ENCODE measurements at regions not wholly inside any gene's neighbourhood (a gene's known extent, or its start where the extent isn't known, plus 50 kb on each side); places are given as distances from the start of the nearest gene placed in this dataset.

- H3K36me3 Mint-ChIP-seq (ENCODE audit: insufficient read depth): no peaks in the 10 kb centered on the region
- no peak for TF ChIP-seq CTCF (IDR thresholded peaks at IDR 0.05; ENCODE audit: unreplicated experiment)
- no peak for DNase-seq (ENCODE audit: low spot score, unreplicated experiment)
- peaks cover 3% of the 10 kb centered on the region for H3K27me3 Mint-ChIP-seq
- H3K4me1 Mint-ChIP-seq (ENCODE audit: low read depth): no peaks in the 10 kb centered on the region
- H3K27ac Mint-ChIP-seq: no peak overlapping the region
- H3K9me3 Mint-ChIP-seq (ENCODE audit: low read depth): no peaks in the 10 kb centered on the region
- H3K4me3 Mint-ChIP-seq (ENCODE audit: low read depth): no peak overlapping the region
Measured at GRCh38 chr1:73623946-73624345, 574.0 kb downstream of the LRRIQ3 start.

GRCh38 chr1:73617145-73617544 lies 580.8 kb downstream of the LRRIQ3 start:
- no peak for DNase-seq (ENCODE audit: low spot score, unreplicated experiment)
- H3K36me3 Mint-ChIP-seq (ENCODE audit: insufficient read depth): no peaks in the 10 kb centered on the region
- H3K27me3 Mint-ChIP-seq: no peaks in the 10 kb centered on the region
- TF ChIP-seq CTCF (IDR thresholded peaks at IDR 0.05; ENCODE audit: unreplicated experiment): no peak
- H3K4me1 Mint-ChIP-seq (ENCODE audit: low read depth): peaks cover 3% of the 10 kb centered on the region
- no peaks in the 10 kb centered on the region for H3K9me3 Mint-ChIP-seq (ENCODE audit: low read depth)
- H3K4me3 Mint-ChIP-seq (ENCODE audit: low read depth): no peak overlapping the region
- H3K27ac Mint-ChIP-seq: no peak overlapping the region

GRCh38 chr1:73611681-73612080 lies 586.3 kb downstream of the LRRIQ3 start:
- no peak overlapping the region for H3K4me3 Mint-ChIP-seq (ENCODE audit: low read depth)
- peaks cover 6% of the 10 kb centered on the region for H3K27me3 Mint-ChIP-seq
- H3K27ac Mint-ChIP-seq: no peak overlapping the region
- DNase-seq (ENCODE audit: low spot score, unreplicated experiment): no peak
- no peak for TF ChIP-seq CTCF (IDR thresholded peaks at IDR 0.05; ENCODE audit: unreplicated experiment)
- H3K9me3 Mint-ChIP-seq (ENCODE audit: low read depth): no peaks in the 10 kb centered on the region
- peaks cover 10% of the 10 kb centered on the region for H3K4me1 Mint-ChIP-seq (ENCODE audit: low read depth)
- H3K36me3 Mint-ChIP-seq (ENCODE audit: insufficient read depth): no peaks in the 10 kb centered on the region

GRCh38 chr1:73604739-73605138 lies 593.2 kb downstream of the LRRIQ3 start:
- no peaks in the 10 kb centered on the region for H3K36me3 Mint-ChIP-seq (ENCODE audit: insufficient read depth)
- no peak for DNase-seq (ENCODE audit: low spot score, unreplicated experiment)
- H3K4me1 Mint-ChIP-seq (ENCODE audit: low read depth): peaks cover 3% of the 10 kb centered on the region
- TF ChIP-seq CTCF (IDR thresholded peaks at IDR 0.05; ENCODE audit: unreplicated experiment): no peak
- peaks cover 15% of the 10 kb centered on the region for H3K9me3 Mint-ChIP-seq (ENCODE audit: low read depth)
- H3K27ac Mint-ChIP-seq: no peak overlapping the region
- H3K4me3 Mint-ChIP-seq (ENCODE audit: low read depth): no peak overlapping the region
- peaks cover 24% of the 10 kb centered on the region for H3K27me3 Mint-ChIP-seq

- Mint-ChIP-seq H3K9me3 (ENCODE audit: low read depth) (peaks cover 16% of the 10 kb centered on the region), H3K27ac (no peak overlapping the region), H3K27me3 (peaks cover 21% of the 10 kb centered on the region), H3K4me3 (ENCODE audit: low read depth) (no peak overlapping the region), H3K36me3 (ENCODE audit: insufficient read depth) (no peaks in the 10 kb centered on the region), H3K4me1 (ENCODE audit: low read depth) (peaks cover 3% of the 10 kb centered on the region)
- TF ChIP-seq CTCF (IDR thresholded peaks at IDR 0.05; ENCODE audit: unreplicated experiment): no peak
- no peak for DNase-seq (ENCODE audit: low spot score, unreplicated experiment)
Measured at GRCh38 chr1:73604211-73604610, 593.8 kb downstream of the LRRIQ3 start.
